H1 (cell line): ENCODE measurements at regions not wholly inside any gene's neighbourhood (a gene's known extent, or its start where the extent isn't known, plus 50 kb on each side); places are given as distances from the start of the nearest gene placed in this dataset.

ENCODE experiments used
- CEBPB ChIP-seq: IDR thresholded peaks from 2 replicates; pipeline ENCODE4 v1.6.1; 2012; ENCODE audit warnings: low read depth, low read length
- E2F6 ChIP-seq: IDR thresholded peaks from 2 replicates; pipeline ENCODE4 v1.6.1; 2012; ENCODE audit warnings: inconsistent platforms
- JUND ChIP-seq: IDR thresholded peaks from 2 replicates; pipeline ENCODE4 v1.6.1; 2011; ENCODE audit warnings: mild to moderate bottlenecking, improper control_type of control experiment, low read length
- POLR2AphosphoS5 ChIP-seq: IDR thresholded peaks from 2 replicates; pipeline ENCODE4 v1.6.1; 2011; ENCODE audit warnings: low read depth, low read length
- RBBP5 ChIP-seq: IDR thresholded peaks from 2 replicates; pipeline ENCODE4 v1.7.1; 2012; ENCODE audit warnings: low read depth, mild to moderate bottlenecking, inconsistent platforms, low read length, moderate library complexity, borderline replicate concordance
- RNF2 ChIP-seq: fragments of 200-900, 300-1000 bp; sonication (generic); IDR thresholded peaks from 2 replicates; pipeline ENCODE4 v1.7.1; 2016; ENCODE audit warnings: borderline replicate concordance, low read depth, mild to moderate bottlenecking, antibody characterized with exemption, low read length; ENCODE audit not compliant: poor library complexity, severe bottlenecking; ENCODE audit errors: missing control alignments
- SIN3A ChIP-seq, 2 experiments: IDR thresholded peaks in 1 of 2; conservative IDR thresholded peaks in 1 of 2; 2 replicates each; pipeline ENCODE4 v1.6.1; 2011 to 2012; ENCODE audit warnings: low read length in 2 of 2, improper control_type of control experiment in 1 of 2, low read depth in 1 of 2, mild to moderate bottlenecking in 1 of 2

- TF ChIP-seq E2F6 (no peak), JUND (no peak), CEBPB (no peak), SIN3A (conservative IDR thresholded peaks at IDR 0.05 in 1 of 2, IDR thresholded peaks at IDR 0.05 in 1 of 2; ENCODE audit: low read depth in 1 of 2, low read length in 2 of 2) (no peak), POLR2AphosphoS5 (no peak), RBBP5 (no peak), RNF2 (no peak)
- TF ChIP-seq, all 59 proteins: peak for 0
Measured at GRCh38 chr21:14900058-14900457, 164.7 kb downstream of the NRIP1 start (continued).
